Upper lobe of left lung (tissue), 4 donors: ENCODE measurements at regions not wholly inside any gene's neighbourhood (a gene's known extent, or its start where the extent isn't known, plus 50 kb on each side); places are given as distances from the start of the nearest gene placed in this dataset.

ENCODE experiments used
- POLR2A ChIP-seq, 4 donors: fragments of 450-650 bp; IDR thresholded peaks; one replicate each; pipeline ENCODE4 v1.5.1; 2016 to 2017; ENCODE audit warnings: antibody characterized with exemption in 4 of 4, mild to moderate bottlenecking in 2 of 4
- TF ChIP-seq, protein P1 (sequence below), 6 experiments: fragments of 450-650 bp in 4 of 6; fragments of 200-600 bp in 2 of 6; sonication (generic) in 2 of 6; IDR thresholded peaks; one replicate each; pipeline ENCODE4 v1.5.1; 2016 to 2019; ENCODE audit warnings: antibody characterized with exemption in 6 of 6

DNA sequence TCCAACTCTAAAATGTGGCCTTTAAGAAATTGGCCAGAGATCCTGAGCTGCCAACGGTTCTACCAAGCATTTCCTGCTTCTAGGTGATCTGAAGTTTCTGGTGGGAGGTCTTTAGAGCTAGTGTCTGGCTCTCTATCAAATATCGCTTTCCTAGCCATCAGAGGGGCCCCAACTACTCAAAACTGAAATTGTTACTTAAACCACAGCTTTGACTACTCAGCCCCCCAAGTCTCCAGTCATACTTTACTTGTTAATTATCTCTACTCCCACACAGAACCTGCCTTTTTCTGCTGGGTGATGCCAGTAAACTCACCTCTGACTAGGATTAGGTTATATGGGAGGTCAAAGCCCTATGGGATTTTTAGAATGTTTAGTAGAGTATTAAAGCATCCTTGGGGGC lies 95.1 kb downstream of the FASLG start:
- TF ChIP-seq POLR2A (IDR thresholded peaks at IDR 0.05), result no peak
- TF ChIP-seq, protein P1, sequence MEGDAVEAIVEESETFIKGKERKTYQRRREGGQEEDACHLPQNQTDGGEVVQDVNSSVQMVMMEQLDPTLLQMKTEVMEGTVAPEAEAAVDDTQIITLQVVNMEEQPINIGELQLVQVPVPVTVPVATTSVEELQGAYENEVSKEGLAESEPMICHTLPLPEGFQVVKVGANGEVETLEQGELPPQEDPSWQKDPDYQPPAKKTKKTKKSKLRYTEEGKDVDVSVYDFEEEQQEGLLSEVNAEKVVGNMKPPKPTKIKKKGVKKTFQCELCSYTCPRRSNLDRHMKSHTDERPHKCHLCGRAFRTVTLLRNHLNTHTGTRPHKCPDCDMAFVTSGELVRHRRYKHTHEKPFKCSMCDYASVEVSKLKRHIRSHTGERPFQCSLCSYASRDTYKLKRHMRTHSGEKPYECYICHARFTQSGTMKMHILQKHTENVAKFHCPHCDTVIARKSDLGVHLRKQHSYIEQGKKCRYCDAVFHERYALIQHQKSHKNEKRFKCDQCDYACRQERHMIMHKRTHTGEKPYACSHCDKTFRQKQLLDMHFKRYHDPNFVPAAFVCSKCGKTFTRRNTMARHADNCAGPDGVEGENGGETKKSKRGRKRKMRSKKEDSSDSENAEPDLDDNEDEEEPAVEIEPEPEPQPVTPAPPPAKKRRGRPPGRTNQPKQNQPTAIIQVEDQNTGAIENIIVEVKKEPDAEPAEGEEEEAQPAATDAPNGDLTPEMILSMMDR (IDR thresholded peaks at IDR 0.05), result no peak
